Upper lobe of left lung (tissue), 4 donors: ENCODE measurements at regions not wholly inside any gene's neighbourhood (a gene's known extent, or its start where the extent isn't known, plus 50 kb on each side); places are given as distances from the start of the nearest gene placed in this dataset.

Experiments used
- EP300 ChIP-seq, 4 donors: sonication (generic); formaldehyde crosslinking; IDR thresholded peaks; one replicate each; pipeline ENCODE4 v1.5.1; 2017; ENCODE audit warnings: antibody characterized with exemption in 4 of 4, control low read depth in 2 of 4
- POLR2A ChIP-seq, 4 donors: fragments of 450-650 bp; IDR thresholded peaks; one replicate each; pipeline ENCODE4 v1.5.1; 2016 to 2017; ENCODE audit warnings: antibody characterized with exemption in 4 of 4, mild to moderate bottlenecking in 2 of 4
- TF ChIP-seq, protein P1 (sequence below), 6 experiments: fragments of 450-650 bp in 4 of 6; fragments of 200-600 bp in 2 of 6; sonication (generic) in 2 of 6; IDR thresholded peaks; one replicate each; pipeline ENCODE4 v1.5.1; 2016 to 2019; ENCODE audit warnings: antibody characterized with exemption in 6 of 6

DNA sequence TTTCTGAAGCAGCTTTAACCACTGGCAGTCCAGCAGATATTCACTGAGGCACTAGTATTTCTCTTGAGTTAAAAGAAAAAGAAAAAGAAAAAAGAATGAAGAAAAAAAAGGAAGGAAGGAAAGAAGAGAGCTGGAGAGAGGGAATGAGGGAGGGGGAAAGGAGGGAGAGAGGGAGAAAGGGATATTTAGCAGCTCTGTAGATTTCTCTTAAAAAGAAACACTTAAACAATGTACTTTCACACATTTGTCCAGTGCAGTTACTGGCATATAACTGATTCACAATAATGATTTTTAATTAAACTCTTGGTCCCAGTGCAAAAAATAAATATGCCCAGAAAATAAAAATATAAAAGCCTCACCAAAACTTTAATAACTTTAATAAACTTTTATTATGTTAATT, 386.4 kb downstream of the KCNJ2 start:
- TF ChIP-seq, protein P1, sequence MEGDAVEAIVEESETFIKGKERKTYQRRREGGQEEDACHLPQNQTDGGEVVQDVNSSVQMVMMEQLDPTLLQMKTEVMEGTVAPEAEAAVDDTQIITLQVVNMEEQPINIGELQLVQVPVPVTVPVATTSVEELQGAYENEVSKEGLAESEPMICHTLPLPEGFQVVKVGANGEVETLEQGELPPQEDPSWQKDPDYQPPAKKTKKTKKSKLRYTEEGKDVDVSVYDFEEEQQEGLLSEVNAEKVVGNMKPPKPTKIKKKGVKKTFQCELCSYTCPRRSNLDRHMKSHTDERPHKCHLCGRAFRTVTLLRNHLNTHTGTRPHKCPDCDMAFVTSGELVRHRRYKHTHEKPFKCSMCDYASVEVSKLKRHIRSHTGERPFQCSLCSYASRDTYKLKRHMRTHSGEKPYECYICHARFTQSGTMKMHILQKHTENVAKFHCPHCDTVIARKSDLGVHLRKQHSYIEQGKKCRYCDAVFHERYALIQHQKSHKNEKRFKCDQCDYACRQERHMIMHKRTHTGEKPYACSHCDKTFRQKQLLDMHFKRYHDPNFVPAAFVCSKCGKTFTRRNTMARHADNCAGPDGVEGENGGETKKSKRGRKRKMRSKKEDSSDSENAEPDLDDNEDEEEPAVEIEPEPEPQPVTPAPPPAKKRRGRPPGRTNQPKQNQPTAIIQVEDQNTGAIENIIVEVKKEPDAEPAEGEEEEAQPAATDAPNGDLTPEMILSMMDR (IDR thresholded peaks at IDR 0.05): no peak
- no peak for TF ChIP-seq POLR2A (IDR thresholded peaks at IDR 0.05)
- TF ChIP-seq EP300 (IDR thresholded peaks at IDR 0.05): no peak
